DMS 273 (cell line): ENCODE measurements at regions not wholly inside any gene's neighbourhood (a gene's known extent, or its start where the extent isn't known, plus 50 kb on each side); places are given as distances from the start of the nearest gene placed in this dataset.
"Not testable (repeated sequence)": the region's sequence is repeated elsewhere in the genome, so short reads cannot be mapped to it uniquely, and the experiment has no call there.

Experiments
- DNase-seq: peaks from one replicate; lab custom pipeline; 2025; ENCODE audit not compliant: unreplicated experiment; lab: John Stamatoyannopoulos, UW

DNA sequence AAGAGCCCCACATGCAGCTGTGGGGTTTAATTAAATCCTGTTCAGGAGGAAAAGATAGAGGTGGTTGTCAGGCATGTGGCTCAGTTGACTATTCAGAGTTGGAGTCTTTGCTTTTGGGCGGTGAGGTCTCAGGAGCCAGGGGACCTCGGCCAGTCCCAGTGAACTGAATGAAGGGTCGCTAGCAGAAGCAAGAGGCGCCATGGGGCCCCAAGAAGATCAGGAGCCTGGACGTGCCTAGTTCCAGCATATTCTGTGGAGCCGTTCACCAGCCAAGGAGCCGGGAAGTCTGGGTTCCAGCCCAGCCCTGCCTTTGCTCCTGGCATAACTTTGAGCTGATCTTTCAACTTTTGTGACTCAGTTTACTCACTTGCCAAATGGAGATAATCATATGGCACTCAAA, 217.7 kb upstream of the IRF2BP2 start:
- DNase-seq: no peak

DNA sequence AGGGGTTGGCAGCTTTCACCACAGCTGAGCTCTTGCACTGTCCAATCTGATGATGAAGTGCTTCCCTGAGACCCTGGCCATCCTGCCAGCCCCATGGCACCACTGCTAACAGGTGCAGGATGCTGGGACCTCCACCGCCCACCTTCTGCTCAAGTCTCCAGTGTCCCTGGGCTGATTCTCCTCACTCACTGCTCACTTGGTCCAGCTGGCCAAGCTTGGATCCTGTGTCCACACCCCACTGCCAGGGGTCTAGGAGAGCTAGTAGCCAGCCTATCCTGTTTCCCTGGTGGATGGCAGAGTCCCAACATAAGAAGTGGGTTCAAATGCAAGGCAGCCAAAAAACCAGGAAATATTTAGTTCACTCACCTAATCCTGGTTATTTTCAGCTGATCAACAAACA, 217.2 kb upstream of the IRF2BP2 start:
- DNase-seq: no peak

DNA sequence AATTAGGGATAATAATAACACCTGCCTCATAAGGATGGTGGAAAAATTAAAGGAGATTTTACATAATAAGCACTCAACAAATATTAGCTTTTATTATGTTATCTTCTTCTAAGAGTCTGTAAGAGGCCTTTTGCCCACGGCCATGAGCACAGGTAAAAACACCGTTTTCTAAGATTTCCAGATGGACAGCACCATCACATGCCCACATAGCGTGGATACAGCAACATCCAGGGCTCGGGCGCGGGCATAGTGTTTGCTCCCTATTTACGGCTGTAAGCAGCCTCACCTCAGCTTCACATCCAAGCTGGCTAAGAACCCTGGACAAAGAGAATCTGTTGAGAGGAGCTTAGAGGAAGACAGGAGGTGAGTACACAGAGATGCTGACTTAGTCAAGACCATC, 216.4 kb upstream of the IRF2BP2 start:
- DNase-seq: no peak

DNA sequence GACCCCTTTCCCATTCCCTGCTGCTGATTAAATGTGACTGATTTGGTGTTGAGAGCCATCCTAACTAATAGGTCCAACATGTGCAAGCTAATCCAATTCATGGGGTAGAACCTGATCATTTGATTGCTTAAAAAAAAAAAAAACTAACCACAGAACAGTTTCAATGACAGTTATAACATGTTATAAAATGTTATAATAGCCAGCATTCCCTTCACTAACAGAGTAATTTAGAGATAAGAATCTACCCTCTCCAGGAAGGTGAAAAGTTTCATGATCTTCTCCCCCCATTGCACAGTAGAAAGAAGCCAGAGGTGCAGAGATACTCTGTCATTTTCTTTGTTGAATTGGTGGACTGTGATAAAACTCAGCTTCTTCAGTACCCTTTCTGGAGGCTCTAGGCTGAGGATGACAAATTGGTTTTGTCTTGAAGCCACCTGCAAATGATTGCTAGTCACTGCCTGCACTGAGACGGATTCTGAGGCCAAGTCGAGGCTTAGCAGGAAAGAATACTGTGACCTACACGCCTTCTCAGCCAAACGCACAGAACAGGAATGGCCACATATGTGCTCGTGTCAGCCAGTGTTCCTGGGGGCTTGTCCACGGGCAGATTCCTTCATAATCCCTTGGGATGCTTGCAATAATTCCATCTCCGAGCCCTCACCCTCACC, 215.7 kb upstream of the IRF2BP2 start:
- no peak for DNase-seq

DNA sequence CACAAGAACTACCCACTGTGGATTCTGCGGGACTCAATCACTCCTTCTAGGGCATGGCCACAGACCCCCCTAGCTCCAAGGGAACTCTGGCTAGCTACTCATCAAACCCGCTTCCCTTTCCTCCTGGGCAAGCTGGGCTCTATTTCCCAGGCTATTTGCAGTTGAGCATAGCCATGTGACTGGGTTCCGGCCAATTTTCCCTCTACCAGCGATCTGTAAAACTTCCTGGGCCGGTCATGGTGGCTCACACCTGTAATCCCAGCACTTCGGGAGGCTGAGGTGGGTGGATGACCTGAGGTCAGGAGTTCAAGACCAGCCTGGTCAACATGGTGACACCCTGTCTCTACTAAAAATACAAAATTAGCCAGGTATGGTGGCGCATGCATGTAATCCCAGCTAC, 214.9 kb upstream of the IRF2BP2 start:
- not testable (repeated sequence) for DNase-seq

DNA sequence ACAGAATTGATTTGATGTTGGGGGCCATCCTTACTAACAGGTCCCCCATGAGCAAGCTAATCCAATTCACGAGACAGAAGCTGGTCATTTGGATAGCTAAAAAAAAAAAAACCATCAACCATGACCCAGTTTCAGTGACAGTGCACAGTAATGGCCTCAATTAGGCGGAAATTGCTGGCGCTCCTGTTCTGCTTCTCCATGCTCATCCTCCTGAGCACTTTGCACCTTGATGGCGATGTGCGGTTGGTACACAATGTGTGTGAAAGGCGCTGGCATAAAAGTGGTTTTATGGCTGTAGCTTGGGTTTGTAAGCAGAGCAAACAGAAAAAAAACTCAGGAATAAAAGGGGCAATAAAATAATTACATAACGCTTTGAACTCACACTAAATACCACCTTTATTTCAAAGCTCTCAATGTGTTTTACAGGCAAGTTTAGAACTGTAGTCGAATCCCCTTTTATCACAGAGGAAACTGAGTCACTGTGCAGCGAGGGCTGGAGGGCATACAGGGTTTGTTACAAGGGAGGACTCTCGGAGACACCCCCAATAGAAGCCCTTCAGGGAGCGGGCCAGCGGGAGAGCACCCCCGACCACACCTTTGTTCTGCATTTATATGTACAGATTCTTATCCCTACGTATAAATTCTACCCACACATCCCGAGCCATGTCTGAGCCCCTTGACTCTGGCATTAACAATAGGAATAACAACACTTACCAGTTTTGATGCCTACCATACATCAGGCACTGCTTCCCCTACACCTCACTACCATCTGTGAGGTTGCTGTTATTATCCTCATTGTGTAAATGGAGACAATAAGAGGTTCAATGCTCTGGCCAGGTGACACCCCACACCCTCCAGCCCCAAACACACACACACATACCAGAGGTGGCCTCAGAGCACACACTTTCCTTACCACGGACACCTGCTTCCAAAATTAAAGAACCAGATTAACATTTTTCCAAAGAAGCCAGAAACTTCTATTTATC, 213.5 kb upstream of the IRF2BP2 start:
- no peak for DNase-seq

DNA sequence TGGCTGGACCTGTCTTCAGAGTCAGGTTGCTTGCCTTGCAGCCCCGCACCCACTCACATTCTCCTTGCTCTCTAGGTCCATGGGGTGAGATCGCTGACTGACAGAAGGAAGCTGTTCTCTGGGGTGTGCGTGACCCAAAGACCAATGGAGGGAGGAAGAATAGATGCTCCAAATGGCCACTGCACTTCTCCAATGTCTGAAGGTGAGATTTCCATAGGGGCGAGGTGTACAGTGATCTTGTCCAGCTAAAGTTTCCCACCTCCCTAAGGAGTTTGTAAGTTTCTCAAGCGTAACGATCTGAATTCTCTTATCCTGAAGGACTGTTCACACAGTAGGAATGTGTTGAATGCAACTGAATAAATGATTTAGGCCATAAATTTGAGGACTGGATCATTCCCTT, 211.9 kb upstream of the IRF2BP2 start:
- no peak for DNase-seq

DNA sequence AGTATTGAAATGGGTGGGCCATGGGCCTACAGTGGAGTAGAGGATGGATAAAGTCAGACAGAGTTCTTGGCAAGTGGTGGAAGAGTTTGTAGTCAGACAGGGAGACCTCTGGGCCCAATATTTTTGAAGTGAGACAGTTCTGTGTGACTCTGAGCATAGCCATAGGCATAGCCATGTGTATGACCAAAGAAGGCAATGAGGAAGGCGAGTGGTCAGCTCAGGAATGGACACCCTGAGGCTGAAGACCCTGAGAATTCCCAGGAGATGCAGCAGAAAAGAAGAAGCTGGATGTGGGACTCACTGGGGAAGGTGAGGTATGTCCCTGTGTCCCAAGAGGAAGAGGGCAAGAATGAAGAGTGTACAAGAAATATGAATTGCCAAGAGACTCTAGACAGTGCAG, 210.6 kb upstream of the IRF2BP2 start:
- DNase-seq: no peak

DNA sequence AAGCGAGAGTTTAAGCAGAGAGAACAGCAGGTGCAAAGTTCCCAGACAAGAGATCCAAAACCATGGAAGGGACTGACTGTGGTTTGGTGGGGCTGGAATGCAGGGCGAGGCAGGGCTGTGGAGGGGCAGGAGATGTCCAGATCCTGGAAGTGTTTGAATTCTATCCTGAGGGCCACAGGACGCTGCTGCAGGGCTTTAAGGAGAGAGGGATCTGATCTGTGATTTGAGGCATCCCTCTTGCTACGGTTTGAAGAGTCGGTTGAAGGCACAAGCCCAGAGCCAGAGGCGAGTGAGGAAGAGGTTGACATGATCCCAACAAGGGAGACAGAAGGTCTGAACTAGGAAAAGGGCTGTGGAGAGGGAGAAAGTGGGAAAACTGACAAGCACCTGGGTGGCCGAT, 209.9 kb upstream of the IRF2BP2 start:
- DNase-seq: not testable (repeated sequence)

DNA sequence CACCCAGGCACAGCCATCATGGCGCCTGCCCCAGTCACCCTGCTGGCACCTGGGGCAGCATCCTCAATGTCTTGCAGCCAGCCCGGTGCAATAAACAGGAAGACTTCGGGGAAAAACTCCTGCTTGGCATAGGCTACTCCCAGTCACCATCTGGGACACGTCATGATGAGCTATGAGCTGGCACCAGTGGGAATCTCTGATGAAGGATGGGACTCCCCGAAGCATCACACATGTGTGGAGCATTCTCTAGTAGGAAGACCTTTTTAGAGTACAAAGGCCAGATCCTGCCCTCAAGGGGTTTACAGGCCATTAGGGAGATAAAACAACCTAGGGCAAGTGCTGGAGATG, 208.0 kb upstream of the IRF2BP2 start:
- DNase-seq: not testable (repeated sequence)

DNA sequence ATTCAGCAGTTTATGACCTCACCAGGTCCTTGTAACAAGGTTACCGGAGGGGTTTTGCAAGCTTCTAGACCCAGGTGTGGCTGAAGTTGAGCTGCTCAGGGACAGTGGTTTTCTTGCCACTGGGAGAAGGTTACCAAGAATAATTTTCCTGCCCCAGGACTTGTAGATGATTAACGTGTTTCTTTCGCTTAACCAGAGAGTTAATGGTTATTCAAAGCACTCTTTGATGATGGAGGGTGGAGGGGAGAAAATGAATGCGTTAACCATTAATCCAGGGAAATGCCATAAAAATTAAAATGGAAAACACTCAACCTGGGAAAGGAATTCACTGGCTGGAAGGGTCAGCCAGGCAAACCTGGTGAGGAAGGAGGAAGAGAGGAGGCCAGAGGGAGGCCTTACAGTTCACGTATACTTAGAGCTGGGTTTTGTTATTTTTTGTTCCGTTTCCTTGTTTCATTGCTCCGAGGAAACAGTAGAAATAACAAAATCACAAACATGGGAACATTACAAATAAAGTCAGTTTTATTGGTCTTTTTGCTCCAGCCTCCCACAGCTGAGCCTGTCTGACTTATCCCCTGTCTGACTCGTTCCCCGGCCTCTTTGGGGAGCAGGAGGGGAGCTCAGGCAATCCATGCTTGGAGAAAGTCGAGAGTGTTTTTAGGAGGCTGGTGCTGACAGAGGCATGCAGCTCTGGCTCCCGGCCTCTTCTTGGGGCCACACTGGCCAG, 207.5 kb upstream of the IRF2BP2 start:
- not testable (repeated sequence) for DNase-seq

DNA sequence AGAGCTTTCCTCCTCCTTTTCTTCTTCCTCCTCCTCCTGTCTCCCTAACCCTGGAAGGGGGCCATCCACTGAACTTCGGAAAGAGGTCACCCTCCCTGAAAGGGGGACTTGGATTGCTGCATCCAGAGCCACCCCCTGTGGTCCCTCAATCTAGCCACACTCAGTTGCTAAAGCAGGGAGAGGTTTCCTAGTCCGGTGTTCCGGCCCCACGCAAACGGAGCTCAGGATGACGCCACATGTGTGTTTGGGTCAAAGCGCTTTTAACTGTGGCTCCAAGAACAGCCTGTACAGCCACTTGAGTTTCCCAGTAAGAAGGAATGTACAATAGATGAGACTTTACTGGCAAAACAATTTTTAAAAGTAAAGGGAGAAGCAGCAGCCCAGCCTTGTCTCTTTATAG, 206.9 kb upstream of the IRF2BP2 start:
- not testable (repeated sequence) for DNase-seq

DNA sequence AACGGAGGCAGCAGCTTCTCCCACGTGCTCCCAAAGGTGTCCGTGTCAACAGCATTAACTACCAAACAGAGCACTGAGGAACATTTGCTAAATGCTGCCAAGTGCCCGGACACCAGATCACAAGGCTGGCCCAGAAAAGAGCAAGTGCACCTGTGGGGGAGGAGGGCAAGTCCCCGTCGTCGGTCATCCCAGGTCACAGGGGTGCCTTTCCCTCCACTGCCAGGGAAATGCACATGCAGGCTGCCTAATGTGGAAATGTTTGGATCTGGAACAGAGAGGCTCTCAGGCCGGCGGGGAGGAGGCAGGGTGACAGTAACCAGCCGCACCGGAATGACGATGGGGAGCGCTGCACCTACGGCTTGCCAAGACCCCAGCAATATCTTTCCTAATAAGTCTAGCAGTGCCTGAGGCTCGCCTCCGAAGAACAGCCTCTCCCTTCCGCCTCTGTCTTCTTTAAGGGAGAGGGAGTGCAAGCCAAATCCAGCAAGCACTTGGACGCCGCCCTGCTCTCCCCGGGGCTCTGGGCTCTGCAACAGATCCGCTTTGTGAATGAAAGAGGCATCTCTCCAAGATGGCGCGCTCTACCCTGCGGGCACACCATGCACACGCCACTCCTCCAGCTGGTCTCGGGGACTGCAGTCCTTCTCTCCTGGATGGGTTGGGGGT, 206.3 kb upstream of the IRF2BP2 start:
- not testable (repeated sequence) for DNase-seq

DNA sequence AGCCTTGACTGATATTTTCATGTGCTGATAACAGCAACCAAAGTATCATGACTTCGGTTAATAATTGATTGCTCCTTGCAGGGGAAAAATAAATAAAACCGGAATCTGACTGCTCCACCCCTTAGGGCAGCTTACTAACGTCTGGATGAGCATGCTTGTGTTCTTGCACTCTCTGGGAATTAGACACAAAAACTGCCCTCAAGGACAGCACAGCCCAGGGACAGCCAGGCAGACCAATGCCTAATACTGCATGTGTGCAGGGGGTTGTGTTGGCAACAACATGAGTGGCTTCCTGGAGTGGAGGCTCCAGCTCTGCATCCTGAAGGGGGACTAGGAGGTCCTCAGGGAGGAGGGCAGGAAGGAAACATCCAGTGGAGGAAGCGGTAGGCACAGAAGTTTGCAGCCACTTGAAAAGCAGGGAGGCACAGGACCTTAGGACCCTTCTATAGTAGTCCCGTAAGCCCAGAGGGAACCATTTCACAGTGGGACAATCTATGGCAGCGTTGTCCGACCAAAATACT, 205.4 kb upstream of the IRF2BP2 start:
- not testable (repeated sequence) for DNase-seq

DNA sequence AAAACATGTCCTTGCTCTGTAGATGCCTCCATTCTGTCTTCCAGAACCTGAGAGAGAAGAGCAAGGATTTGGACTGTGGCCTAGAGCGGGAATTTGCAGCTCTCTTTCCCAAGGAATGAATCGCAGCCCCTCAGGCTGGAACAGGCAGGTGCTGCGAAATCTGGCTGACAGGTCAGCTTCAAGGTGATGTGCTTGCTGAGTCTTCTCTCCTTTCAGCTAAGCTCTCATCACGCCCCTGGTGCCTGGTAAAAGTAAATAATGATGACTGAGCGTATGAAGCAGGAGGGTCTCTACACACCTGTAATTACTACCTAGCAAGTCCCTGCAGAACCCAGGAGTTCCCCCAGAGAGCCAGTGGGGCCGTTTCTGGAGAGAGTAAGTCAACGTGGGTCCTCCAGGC, 204.3 kb upstream of the IRF2BP2 start:
- not testable (repeated sequence) for DNase-seq

DNA sequence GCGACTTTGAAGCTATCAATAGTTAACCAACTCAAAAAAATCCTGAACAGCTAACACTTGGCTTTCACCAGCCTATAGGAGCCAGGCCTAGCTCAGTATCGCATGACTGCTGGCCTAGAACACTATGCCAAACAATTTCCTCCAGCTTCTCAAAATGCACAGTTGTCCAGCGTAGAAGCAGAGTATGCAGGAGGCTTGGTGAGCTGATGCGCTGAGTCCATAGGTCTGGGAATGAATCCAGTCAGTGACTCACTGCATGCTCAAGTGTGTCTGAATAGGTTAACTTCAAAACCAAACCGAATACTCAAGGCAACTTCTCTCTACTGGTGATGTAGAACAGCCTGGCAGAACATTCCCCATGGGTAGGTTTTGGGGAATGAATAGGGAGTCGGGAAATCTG, 201.8 kb upstream of the IRF2BP2 start:
- DNase-seq: not testable (repeated sequence)

DNA sequence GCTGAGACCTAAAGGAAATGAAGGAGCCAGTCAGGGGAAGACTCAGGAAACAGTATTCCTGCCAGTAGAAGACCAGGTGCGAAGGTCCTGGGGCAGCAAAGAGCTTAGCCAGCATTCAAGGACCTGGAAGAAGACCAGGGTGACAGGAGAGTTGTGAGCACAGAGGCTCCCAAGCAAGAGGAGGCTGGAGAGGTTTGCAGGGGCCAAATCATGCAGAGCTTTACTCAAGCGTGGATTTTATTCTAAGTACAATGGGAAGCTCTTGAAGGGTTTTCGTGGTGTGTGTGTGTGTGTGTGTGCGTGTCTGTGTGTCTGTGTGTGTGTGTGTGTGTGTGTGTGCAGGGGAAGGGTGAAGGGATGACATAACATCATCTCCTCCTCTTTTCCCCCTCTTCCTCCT, 200.7 kb upstream of the IRF2BP2 start:
- DNase-seq: not testable (repeated sequence)

DNA sequence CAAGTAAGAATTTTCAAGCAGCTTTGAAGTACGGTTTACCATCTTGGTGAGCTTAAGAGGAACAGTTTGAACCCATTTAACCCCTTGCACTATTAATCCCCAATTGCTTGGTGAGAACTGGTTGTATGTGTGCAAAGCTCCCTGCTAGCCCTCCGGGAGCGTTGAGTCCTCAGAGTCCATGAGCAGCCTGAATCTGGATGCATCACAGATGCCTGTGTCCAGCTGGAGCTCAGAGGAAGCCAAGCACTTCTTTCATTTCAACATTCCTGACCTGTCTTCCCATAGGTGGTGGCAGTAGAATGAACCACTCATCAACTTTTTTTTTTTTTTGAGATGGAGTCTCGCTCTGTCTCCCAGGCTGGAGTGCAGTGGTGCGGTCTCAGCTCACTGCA, 199.9 kb upstream of the IRF2BP2 start:
- not testable (repeated sequence) for DNase-seq

DNA sequence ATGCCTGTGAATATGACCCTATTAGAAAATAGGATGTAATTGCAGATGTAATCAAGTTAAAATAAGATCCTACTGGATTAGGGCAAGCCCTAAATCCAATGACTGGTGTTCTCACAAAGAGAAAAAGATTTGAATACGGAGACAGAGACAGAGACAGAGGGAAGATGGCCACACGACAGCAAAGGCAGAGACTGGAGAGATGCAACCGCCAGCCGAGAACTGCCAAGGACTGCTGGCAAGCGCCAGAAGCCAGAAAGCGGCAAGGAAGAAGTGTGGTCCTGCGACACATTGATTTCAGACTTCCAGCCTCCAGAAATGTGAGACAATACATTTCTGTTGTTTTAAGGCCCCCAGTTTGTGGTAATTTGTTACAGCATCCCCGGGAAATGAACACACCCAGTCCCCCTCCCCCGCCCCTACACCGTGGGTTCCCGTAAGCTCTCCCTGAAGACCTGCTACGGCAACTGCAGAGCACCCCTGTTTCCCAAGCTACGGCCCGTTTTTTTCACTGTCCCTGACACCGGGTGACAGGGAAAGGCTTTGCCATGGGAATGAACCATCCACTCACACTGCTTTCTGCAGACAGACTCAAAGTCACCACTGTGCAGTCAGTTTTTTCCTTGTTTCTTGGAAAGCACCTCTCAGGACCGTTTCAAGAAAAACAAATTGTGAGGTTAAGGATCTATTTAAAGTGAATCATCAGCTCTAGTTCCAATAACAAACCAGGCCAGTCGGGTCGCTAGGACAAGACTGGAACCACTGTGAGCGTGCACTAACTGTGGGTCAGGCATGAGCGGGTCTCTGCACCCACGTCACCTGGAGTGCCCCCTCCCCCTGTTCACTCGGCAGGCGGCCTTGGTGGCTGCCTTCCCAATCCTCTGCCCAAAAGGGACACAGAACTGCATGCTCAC, 199.2 kb upstream of the IRF2BP2 start:
- not testable (repeated sequence) for DNase-seq

DNA sequence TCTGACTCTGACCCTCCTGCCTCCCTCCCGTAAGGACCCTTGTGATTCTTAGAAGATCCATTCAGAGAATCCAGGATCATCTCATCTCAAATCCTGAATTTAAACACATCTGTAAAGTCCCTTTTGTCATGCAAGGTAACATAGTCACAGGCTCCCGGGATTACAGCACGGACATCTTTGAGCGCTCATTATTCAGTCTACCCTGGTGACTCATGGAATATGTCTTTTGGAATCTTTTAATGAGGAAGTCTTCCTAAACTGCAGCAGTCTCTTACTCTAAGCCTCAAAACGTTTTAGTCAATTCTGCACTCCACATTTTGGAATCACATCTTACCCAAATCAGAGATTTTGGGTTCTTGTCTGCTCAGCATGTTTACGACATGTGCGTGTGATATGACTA, 198.5 kb upstream of the IRF2BP2 start:
- not testable (repeated sequence) for DNase-seq
